Type B pancreatic cell (in vitro differentiated cells): ENCODE measurements at regions not wholly inside any gene's neighbourhood (a gene's known extent, or its start where the extent isn't known, plus 50 kb on each side); places are given as distances from the start of the nearest gene placed in this dataset.

ENCODE experiments used
- DNase-seq: peaks from one replicate; pipeline ENCODE4 v3.0.0; 2021; ENCODE audit warnings: mixed read lengths; ENCODE audit not compliant: unreplicated experiment; ENCODE audit errors: extremely low spot score
- H3K27ac Mint-ChIP-seq: 2 replicates; pipeline ENCODE4 v1.8.0; 2021; ENCODE audit warnings: mild to moderate bottlenecking, mixed read lengths
- H3K27me3 Mint-ChIP-seq: 2 replicates; pipeline ENCODE4 v1.8.0; 2021; ENCODE audit warnings: mixed read lengths
- H3K36me3 Mint-ChIP-seq: 2 replicates; pipeline ENCODE4 v1.8.0; 2021; ENCODE audit warnings: mixed read lengths
- H3K4me1 Mint-ChIP-seq: one replicate; pipeline ENCODE4 v1.8.0; 2021; ENCODE audit warnings: mixed read lengths; ENCODE audit not compliant: unreplicated experiment
- H3K4me3 Mint-ChIP-seq: 2 replicates; pipeline ENCODE4 v1.8.0; 2021; ENCODE audit warnings: mild to moderate bottlenecking, mixed read lengths
- H3K9me3 Mint-ChIP-seq: 2 replicates; pipeline ENCODE4 v1.8.0; 2021; ENCODE audit warnings: mixed read lengths
- CTCF ChIP-seq: fragments of 200-600 bp; sonication (generic); conservative IDR thresholded peaks from 2 replicates; pipeline ENCODE4 v1.5.0; 2021; ENCODE audit warnings: antibody characterized with exemption, mild to moderate bottlenecking

GRCh38 chr10:85152496-85152895 lies 824.1 kb downstream of the CCSER2 start:
- TF ChIP-seq CTCF: no peak
- Mint-ChIP-seq H3K27ac (no peak overlapping the region), H3K4me1 (no peaks in the 10 kb centered on the region), H3K27me3 (peaks cover 8% of the 10 kb centered on the region), H3K36me3 (no peaks in the 10 kb centered on the region), H3K9me3 (no peaks in the 10 kb centered on the region), H3K4me3 (no peak overlapping the region)
- no peak for DNase-seq

GRCh38 chr10:85152911-85153310 lies 824.5 kb downstream of the CCSER2 start:
- Mint-ChIP-seq H3K36me3 (no peaks in the 10 kb centered on the region), H3K27ac (no peak overlapping the region), H3K9me3 (no peaks in the 10 kb centered on the region), H3K4me3 (no peak overlapping the region), H3K27me3 (peaks cover 5% of the 10 kb centered on the region), H3K4me1 (no peaks in the 10 kb centered on the region)
- DNase-seq: no peak
- no peak for TF ChIP-seq CTCF

GRCh38 chr10:85157206-85157605 lies 828.8 kb downstream of the CCSER2 start:
- Mint-ChIP-seq H3K9me3 (no peaks in the 10 kb centered on the region), H3K36me3 (no peaks in the 10 kb centered on the region), H3K4me1 (no peaks in the 10 kb centered on the region), H3K27ac (no peak overlapping the region), H3K4me3 (no peak overlapping the region), H3K27me3 (no peaks in the 10 kb centered on the region)
- TF ChIP-seq CTCF: no peak
- DNase-seq: no peak

- no peak for TF ChIP-seq CTCF
- Mint-ChIP-seq H3K36me3 (no peaks in the 10 kb centered on the region), H3K4me1 (peaks cover 6% of the 10 kb centered on the region), H3K27me3 (no peaks in the 10 kb centered on the region), H3K9me3 (no peaks in the 10 kb centered on the region), H3K4me3 (no peak overlapping the region), H3K27ac (no peak overlapping the region)
- no peak for DNase-seq
Measured at GRCh38 chr10:85168243-85168642, 839.9 kb downstream of the CCSER2 start.

GRCh38 chr10:85170026-85170425 lies 841.6 kb downstream of the CCSER2 start:
- H3K9me3 Mint-ChIP-seq: no peaks in the 10 kb centered on the region
- H3K4me3 Mint-ChIP-seq: no peak overlapping the region
- peaks cover 6% of the 10 kb centered on the region for H3K4me1 Mint-ChIP-seq
- TF ChIP-seq CTCF: no peak
- H3K27me3 Mint-ChIP-seq: no peaks in the 10 kb centered on the region
- DNase-seq: no peak
- H3K36me3 Mint-ChIP-seq: no peaks in the 10 kb centered on the region
- H3K27ac Mint-ChIP-seq: no peak overlapping the region

- Mint-ChIP-seq H3K27ac (no peak overlapping the region), H3K4me1 (peaks cover 3% of the 10 kb centered on the region), H3K27me3 (peaks cover 3% of the 10 kb centered on the region), H3K36me3 (no peaks in the 10 kb centered on the region), H3K4me3 (no peak overlapping the region), H3K9me3 (no peaks in the 10 kb centered on the region)
- no peak for TF ChIP-seq CTCF
- no peak for DNase-seq
Measured at GRCh38 chr10:85175635-85176034, 847.2 kb downstream of the CCSER2 start.
